Osteoblast (primary cell): ENCODE measurements at regions not wholly inside any gene's neighbourhood (a gene's known extent, or its start where the extent isn't known, plus 50 kb on each side); places are given as distances from the start of the nearest gene placed in this dataset.

Experiments
- DNase-seq: peaks from one replicate; pipeline ENCODE4 v3.0.0; 2011; ENCODE audit warnings: low spot score, mixed read lengths; ENCODE audit not compliant: insufficient read length; ENCODE audit errors: missing footprints
- H2AFZ ChIP-seq: 2 replicates; pipeline ENCODE4 v1.6.0; 2011; ENCODE audit warnings: mild to moderate bottlenecking, low read length
- H3K27ac ChIP-seq: 2 replicates; pipeline ENCODE4 v1.5.1; 2011; ENCODE audit warnings: mild to moderate bottlenecking, low read depth, low read length, moderate library complexity
- H3K27me3 ChIP-seq: 2 replicates; pipeline ENCODE4 v1.6.0; 2012; ENCODE audit warnings: mild to moderate bottlenecking, control low read depth, inconsistent platforms, low read length, moderate library complexity; ENCODE audit not compliant: insufficient read depth
- H3K36me3 ChIP-seq: 2 replicates; pipeline ENCODE4 v1.5.1; 2011; ENCODE audit warnings: mild to moderate bottlenecking, low read length, control low read depth, moderate library complexity; ENCODE audit not compliant: insufficient read depth
- H3K4me1 ChIP-seq: 2 replicates; pipeline ENCODE4 v1.5.1; 2011; ENCODE audit warnings: mild to moderate bottlenecking, low read length, control low read depth, moderate library complexity; ENCODE audit not compliant: insufficient read depth
- H3K4me2 ChIP-seq: 2 replicates; pipeline ENCODE4 v1.6.0; 2011; ENCODE audit warnings: mild to moderate bottlenecking, low read length; ENCODE audit not compliant: insufficient read depth
- H3K4me3 ChIP-seq: fragments of 200-600 bp; sonication (generic); 3 replicates; pipeline ENCODE4 v1.5.1; 2012; ENCODE audit warnings: mild to moderate bottlenecking, low read length, inconsistent platforms; ENCODE audit not compliant: insufficient read depth
- H3K79me2 ChIP-seq: 2 replicates; pipeline ENCODE4 v1.6.0; 2012; ENCODE audit warnings: mild to moderate bottlenecking, low read length, control low read depth, inconsistent platforms; ENCODE audit not compliant: insufficient read depth
- H3K9me3 ChIP-seq: 2 replicates; pipeline ENCODE4 v1.5.1; 2011; ENCODE audit warnings: low read depth, low read length, control low read depth
- H4K20me1 ChIP-seq: 2 replicates; pipeline ENCODE4 v1.6.0; 2012; ENCODE audit warnings: mild to moderate bottlenecking, low read length, control low read depth; ENCODE audit not compliant: insufficient read depth
- TF ChIP-seq, protein P1 (sequence below): IDR thresholded peaks from 2 replicates; pipeline ENCODE4 v1.5.1; 2011; ENCODE audit warnings: mild to moderate bottlenecking, low read depth, low read length, moderate library complexity; ENCODE audit errors: extremely low read depth

DNA sequence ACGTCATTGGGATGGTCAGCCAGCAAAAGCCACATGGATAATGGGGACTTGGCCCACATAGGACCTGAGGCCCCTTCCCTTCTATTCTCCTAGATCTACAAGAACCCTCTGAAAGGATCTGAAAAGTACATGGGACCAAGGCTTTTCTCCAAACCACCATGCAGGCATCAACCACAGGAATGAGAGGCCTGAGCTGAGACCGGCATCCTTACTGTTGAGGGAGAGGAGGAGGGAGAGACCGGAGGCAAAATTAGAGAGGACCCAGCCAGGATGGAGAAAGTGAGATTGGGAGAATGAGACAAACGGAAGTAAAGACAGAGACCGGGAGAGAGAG, 281.7 kb downstream of the RRAGC start:
- H3K36me3 ChIP-seq, result no peaks in the 10 kb centered on the region
- peaks cover 12% of the 10 kb centered on the region for H3K27me3 ChIP-seq
- no peak overlapping the region for H3K27ac ChIP-seq
- H3K79me2 ChIP-seq, result no peaks in the 10 kb centered on the region
- no peak for DNase-seq
- no peak overlapping the region for H2AFZ ChIP-seq
- no peaks in the 10 kb centered on the region for H3K4me1 ChIP-seq
- H3K4me2 ChIP-seq, result no peak overlapping the region
- TF ChIP-seq, protein P1, sequence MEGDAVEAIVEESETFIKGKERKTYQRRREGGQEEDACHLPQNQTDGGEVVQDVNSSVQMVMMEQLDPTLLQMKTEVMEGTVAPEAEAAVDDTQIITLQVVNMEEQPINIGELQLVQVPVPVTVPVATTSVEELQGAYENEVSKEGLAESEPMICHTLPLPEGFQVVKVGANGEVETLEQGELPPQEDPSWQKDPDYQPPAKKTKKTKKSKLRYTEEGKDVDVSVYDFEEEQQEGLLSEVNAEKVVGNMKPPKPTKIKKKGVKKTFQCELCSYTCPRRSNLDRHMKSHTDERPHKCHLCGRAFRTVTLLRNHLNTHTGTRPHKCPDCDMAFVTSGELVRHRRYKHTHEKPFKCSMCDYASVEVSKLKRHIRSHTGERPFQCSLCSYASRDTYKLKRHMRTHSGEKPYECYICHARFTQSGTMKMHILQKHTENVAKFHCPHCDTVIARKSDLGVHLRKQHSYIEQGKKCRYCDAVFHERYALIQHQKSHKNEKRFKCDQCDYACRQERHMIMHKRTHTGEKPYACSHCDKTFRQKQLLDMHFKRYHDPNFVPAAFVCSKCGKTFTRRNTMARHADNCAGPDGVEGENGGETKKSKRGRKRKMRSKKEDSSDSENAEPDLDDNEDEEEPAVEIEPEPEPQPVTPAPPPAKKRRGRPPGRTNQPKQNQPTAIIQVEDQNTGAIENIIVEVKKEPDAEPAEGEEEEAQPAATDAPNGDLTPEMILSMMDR, result no peak
- H4K20me1 ChIP-seq, result no peaks in the 10 kb centered on the region
- no peak overlapping the region for H3K4me3 ChIP-seq
- H3K9me3 ChIP-seq, result no peaks in the 10 kb centered on the region

DNA sequence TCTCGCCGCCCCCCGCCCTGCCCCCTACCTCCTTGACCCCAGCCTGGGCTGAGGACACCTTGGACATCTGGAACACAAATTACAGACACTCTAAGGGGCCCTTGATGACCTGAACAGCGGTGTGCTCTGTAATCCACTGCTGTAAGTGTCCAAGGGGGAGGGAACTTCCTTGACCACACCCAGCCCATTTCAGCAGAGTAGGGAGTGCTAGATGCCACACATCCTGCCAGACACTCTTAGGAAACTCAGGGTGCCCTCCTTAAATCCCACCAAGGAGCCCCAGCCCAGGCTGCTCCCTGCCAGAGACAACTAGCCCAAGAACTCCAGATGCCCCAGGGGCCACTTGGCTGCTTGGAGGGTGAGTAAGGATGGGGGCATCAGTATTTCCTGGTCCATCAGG, 282.2 kb downstream of the RRAGC start:
- Histone ChIP-seq H3K36me3 (no peaks in the 10 kb centered on the region), H3K27me3 (peaks cover 12% of the 10 kb centered on the region), H3K79me2 (no peaks in the 10 kb centered on the region), H4K20me1 (no peaks in the 10 kb centered on the region), H3K9me3 (no peaks in the 10 kb centered on the region), H3K4me2 (no peak overlapping the region), H2AFZ (no peak overlapping the region), H3K4me3 (no peak overlapping the region), H3K4me1 (no peaks in the 10 kb centered on the region), H3K27ac (no peak overlapping the region)
- DNase-seq, result no peak
- TF ChIP-seq, protein P1, result no peak

DNA sequence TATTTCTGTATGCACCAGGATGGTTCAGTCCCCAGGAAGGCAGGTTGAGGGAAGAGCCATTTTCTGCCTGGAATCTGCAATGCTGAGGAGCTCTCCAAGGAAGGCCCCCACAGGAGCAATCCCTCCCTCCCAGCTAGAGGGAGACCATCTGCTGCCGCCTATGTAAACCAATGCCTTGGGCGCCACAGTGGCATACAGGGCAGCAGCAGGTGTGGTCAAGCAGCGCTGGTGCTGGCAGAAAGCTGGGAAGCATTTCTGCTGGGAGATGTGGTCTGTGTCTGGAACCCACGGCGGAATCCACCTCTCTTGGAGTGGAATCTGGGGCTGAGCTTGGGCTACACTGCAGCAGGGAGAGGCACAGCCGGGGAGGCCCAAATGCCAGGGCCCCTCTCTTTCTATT, 283.3 kb downstream of the RRAGC start:
- H3K4me2 ChIP-seq, result no peak overlapping the region
- H3K27ac ChIP-seq, result no peak overlapping the region
- H3K79me2 ChIP-seq, result no peaks in the 10 kb centered on the region
- no peaks in the 10 kb centered on the region for H4K20me1 ChIP-seq
- H3K9me3 ChIP-seq, result no peaks in the 10 kb centered on the region
- H3K4me3 ChIP-seq, result no peak overlapping the region
- no peaks in the 10 kb centered on the region for H3K4me1 ChIP-seq
- TF ChIP-seq, protein P1, result no peak
- peaks cover 12% of the 10 kb centered on the region for H3K27me3 ChIP-seq
- no peaks in the 10 kb centered on the region for H3K36me3 ChIP-seq
- DNase-seq, result no peak
- H2AFZ ChIP-seq, result no peak overlapping the region

DNA sequence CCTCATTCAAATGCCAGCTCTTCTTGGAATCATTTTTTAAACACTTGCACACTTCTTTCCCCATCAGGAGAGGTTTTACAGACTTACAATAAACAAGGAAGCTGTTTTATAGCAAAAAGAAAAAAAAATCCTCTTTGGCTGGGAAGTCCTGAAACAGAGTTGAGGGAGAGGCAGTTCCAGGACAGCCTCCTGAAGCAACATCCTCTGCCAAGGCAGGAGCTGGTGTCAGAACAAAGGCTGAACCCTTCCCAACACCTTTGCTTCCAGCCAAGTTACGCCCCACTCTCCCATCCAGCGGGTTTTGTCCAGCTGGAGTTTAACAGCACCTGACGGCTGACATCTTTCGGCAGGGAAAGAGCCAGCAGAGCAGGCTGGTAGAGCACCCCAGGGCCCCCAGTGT, 287.8 kb downstream of the RRAGC start:
- TF ChIP-seq, protein P1, result no peak
- Histone ChIP-seq H3K4me1 (no peaks in the 10 kb centered on the region), H2AFZ (no peak overlapping the region), H3K36me3 (no peaks in the 10 kb centered on the region), H4K20me1 (no peaks in the 10 kb centered on the region), H3K4me3 (no peak overlapping the region), H3K27me3 (no peaks in the 10 kb centered on the region), H3K79me2 (no peaks in the 10 kb centered on the region), H3K27ac (no peak overlapping the region), H3K9me3 (no peaks in the 10 kb centered on the region), H3K4me2 (no peak overlapping the region)
- no peak for DNase-seq
